Frontal cortex (tissue), 3 donors: ENCODE measurements at regions not wholly inside any gene's neighbourhood (a gene's known extent, or its start where the extent isn't known, plus 50 kb on each side); places are given as distances from the start of the nearest gene placed in this dataset.
"Not testable (repeated sequence)": the region's sequence is repeated elsewhere in the genome, so short reads cannot be mapped to it uniquely, and the experiment has no call there.

Source experiments
- DNase-seq, 2 donors: peaks; one replicate each; pipeline ENCODE4 v3.0.0; 2012; ENCODE audit warnings: low spot score in 2 of 2
- FAIRE-seq: peaks from 2 replicates; lab custom pipeline; 2012; peaks lifted over from hg19 to GRCh38; lab: Jason Lieb, UNC
- donor health status: control.
- donor health status: control.
- donor health status: control.

DNA sequence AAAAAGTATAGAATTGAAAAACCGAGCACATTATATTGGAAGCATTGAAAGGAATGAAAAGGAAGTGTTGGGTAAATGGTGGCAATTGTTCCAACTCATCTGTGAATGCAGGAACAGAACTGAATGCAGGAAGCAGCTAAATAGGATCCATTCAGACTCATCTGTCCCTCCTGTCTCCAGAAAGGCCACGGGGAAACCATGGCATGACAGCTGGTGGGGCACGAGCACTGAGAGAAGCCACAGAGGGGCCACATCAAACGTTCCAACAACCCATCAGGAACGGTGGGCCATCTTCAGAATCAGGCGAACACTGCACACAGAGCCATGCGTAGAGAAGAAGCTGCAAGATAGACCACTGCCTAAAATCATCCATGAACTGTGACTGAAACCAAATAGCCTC is 138.5 kb upstream of the SLC35G4 start:
- no peak for DNase-seq
- no peak for FAIRE-seq

DNA sequence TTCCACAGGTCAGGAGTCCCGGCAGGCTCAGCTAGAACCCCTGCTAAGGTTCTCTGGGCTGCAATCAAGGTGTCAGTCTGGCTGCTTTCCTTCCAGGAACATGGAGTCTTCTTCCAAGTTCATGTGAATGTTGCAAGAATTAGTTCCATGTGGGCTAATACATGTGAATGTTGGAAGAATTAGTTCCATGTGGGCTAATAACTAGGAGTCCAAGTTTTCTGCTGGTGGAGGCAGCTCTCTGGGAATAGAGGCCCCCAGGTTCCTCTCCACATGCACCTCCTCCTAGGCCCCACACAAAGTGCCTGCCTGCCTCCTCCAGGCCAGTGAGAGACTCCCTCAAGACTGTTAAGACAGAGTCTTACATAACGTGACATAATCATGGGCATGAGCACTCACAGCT is 140.8 kb upstream of the SLC35G4 start:
- FAIRE-seq (no peak), DNase-seq (no peak)

DNA sequence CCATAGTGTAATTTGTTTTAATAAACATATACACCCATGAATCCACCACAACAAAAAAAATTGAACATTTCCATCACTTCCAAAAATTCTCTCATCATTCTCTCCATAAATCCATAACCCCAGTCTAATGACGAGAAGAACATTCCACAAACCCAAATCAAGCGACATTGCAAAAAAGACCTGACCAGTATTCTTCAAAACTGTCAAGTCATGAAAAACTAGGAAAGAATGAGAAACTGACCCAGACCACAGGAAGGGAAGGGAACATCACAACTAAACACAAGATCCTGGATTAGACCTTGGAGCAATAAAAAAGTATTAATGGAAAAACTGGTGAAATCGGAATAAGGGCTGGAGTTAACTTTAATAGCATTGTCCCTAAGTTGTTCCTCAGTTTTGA is 141.3 kb upstream of the SLC35G4 start:
- no peak for DNase-seq
- FAIRE-seq, result no peak

DNA sequence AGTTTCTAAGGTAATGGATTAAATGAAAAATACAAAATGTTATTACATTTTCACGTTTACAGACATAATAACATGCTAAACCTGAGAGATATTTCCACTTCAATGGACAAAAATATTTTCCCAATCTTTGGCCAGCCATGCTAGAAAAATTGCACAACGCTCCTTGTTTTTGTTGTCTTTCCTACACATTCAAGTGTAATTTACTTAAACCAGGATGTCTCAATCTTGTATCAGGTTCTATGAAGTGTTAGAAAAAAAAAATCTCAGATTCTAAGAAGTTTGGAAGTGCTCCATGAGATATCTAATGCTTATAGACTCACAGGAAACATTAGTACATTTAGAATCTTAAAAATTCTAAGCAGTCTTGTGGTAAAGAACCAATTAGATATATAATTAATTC is 141.8 kb upstream of the SLC35G4 start:
- no peak for DNase-seq

DNA sequence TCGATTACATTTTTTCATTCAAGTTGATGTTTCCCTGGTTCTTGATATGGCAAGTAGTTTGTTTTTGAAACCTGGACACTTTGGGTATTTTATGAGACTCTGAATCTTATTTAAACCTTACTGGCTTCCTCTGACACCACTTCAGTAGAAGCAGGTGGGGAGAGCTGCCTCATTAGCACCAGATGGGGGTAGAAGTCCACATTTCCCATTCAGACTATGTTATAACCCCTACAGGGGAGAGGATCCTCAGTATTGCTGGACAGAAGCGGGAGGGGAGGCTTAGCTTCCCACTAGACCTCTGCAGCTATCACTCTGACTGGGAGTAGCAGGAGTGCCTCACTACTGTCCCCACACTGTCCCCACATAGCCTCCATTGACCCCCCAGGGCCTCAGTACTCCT is 145.3 kb upstream of the SLC35G4 start:
- DNase-seq (no peak), FAIRE-seq (no peak)

More for the DNA sequence above, 141.8 kb upstream of the SLC35G4 start:
- no peak for FAIRE-seq

DNA sequence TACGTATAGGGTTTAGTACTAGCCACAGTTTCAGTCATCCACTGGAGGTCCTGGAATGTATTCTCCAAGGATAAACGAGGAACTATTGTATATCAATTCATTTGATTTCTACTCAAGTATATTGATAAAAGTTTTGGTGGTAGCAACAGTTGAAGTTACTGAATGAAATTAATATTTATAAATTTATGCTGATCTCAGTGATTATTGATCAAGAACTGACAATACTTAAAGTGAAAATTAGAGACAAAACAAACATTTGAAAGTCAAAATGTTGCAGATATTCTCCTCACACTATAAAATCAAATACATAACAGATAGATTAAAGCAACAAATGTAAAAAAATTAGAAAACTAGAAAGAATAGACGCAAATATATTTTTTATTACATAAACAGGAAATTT is 150.9 kb upstream of the SLC35G4 start:
- peak; percentile 66 for FAIRE-seq
- DNase-seq, result no peak

DNA sequence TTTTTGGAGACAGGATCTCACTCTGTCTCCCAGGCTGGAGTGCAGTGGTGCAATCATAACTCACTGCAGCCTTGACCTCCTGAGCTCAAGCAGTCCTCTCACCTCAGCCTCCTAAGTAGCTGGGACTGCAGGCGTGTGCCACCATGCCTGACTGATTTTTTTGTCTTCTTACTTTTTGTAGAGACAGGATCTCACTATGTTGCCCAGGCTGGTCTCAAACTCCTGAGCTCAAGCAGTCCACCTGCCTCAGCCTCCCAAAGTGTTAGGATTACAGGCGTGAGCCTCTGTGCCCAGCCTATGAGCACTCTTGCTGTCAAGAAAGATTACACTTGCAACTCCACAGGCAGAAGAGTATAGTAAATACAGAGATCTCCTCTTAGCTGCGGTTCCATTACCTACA is 151.5 kb upstream of the SLC35G4 start:
- not testable (repeated sequence) for DNase-seq, FAIRE-seq

DNA sequence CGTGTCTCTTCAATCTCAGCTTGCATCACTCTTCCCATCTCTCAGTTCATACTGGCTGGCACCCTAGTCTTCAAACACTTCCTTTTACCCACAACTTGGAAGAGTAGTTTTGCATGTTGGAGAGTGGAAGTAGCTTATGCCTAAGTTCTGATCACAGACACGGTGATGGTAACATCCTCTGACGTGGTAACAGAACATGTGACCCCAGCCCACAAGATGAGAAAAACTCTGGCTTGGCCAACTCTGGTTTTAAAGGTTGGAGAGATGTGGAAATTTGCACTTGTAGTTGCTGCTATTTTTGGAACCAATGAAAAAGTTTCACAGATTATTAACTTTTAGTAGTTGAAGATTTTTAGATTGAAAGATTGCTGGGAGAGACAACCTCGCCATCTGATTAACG is 155.4 kb upstream of the SLC35G4 start:
- DNase-seq (no peak), FAIRE-seq (no peak)

DNA sequence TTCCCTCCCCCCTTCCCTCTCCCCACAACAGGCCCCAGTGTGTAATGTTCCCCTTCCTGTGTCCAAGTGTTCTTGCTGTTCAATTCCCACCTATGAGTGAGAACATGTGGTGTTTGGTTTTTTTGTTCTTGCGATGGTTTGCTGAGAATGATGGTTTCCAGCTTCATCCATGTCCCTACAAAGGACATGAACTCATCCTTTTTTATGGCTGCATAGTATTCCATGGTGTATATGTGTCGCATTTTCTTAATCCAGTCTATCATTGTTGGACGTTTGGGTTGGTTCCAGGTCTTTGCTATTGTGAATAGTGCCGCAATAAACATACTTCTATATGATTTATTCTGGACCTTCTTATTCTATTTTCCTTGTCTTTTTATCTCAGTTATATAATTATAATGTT is 165.2 kb upstream of the SLC35G4 start:
- FAIRE-seq, DNase-seq: not testable (repeated sequence)

DNA sequence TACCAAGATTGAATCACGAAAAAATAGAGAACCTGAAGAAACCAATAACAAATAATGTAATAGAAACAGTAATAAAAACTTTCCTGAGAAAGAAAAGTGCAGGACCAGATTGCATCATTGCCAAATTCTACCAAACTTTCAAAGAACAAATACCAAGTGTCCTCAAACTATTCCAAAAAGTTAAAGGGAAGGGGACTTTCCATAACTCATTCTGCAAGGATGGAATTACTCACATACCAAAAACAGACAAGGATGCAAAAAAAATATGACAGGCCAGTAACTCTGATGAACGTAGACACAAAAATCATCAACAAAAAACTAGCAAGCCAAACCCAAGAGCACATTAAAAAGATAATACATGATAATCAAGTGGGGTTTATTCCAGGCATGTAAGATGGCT is 172.3 kb upstream of the SLC35G4 start:
- DNase-seq (no peak), FAIRE-seq (no peak)

DNA sequence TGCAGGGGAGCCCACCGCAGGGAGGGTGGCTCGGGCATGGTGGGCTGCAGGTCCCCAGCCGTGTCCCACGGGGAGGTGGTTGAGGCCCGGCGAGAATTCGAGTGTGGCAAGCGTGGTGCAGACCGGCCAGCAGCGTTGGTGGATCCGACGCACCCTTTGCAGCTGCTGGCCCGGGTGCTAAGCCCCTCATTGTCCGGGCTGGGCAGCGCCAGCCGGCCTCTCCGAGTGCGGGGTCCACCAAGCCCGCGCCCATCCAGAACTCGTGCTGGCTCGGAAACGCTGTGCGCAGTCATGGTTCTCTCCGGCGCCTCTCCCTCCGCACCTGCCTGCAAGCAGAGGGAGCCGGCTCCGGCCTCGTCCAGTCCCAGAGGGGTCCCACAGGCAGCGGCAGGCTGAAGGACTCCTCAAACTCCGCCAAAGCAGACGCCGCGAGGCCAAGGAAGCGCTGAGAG is 177.0 kb upstream of the SLC35G4 start:
- FAIRE-seq (no peak), DNase-seq (no peak)

DNA sequence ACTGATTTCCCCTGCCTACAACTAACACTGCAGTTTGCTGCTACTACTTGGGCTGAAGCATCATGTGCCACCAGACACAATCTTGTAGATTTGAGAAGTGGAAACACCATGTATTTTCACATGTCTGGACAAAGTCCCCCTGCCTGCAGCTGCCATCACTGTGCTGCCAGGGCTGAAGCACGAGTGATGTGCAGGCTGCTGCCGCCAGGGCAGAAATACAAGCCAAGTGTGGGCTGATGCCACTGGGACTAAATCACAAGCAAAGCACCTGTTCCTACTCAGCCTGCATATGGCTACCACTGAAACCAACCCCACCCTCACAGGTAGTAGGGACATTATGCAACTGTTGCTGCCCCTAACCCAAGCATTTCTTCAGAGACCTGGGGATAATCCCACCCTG is 179.5 kb upstream of the SLC35G4 start:
- no peak for DNase-seq
- no peak for FAIRE-seq

DNA sequence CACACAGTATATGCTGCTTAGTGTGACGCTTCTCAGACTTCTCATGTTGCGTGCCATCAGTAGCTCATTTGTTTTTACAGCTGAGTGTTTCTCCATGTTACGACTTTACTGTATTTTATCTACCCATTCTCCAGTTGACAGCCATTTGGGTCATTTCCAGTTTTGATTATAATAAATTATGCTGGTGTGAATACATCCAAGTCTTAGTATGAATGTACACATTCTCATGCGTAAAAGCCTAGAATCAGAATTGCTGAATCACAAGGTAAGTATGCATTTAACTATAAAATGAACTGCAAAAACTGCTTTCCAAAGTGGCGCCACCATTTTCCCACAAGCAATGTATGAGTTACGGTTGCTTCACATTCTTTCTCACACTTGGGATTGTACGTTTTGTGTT is 184.2 kb upstream of the SLC35G4 start:
- no peak for FAIRE-seq
- DNase-seq, result no peak

DNA sequence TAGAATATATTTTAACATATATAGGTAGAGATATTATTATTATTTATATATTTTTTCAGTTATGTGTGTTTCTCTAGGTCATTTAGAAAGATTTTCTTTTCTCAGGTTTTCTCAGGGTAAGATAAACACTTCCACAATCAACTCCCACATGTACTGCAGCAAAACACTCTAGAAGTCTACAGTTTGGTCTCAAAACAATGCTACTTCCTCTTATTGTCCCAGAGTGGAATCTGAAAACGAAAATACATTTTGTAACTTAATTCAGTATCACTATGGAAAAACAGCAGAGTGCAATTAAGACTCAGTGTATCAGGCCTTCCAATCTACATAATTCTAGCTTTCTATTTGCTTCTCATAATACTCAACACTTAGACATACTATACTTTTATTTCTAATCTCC is 190.1 kb upstream of the SLC35G4 start:
- DNase-seq, result no peak
- FAIRE-seq, result no peak

DNA sequence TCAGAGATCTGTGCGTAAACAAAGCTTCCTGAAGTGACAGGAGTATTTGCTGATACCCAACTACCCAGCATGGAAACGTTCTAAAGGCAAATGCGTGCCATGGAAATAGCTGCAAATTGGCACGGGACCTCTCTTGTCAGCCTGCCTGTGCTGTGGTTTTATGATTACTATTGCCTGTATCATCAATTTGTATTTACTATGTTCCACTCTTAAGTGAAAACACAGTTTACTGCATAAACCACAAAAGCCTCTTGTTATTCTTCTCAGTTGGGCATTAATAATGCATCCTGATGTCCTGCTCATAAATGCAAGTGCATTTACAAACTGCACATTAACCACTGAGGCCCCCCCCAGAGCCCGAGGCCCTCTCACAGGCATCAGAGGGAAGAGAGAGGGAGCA is 196.6 kb upstream of the SLC35G4 start:
- DNase-seq (no peak), FAIRE-seq (no peak)

DNA sequence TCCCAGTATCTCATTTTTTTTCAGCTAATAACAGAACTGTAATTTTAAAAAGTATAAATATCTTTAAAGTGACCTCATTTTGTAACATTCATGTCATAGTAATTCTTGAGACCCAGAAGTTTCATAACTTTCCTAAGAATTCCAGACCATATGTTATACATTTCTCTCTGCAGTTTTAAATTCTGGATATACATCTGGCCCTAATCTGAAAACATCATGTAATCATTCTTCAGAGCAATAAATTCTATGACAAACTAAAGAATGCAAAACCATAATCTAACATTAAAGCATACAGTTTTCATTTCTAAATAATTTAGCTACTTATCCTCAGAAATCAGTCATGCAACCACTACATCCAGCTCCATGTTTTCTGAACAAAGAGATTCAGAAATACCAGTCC is 198.3 kb upstream of the SLC35G4 start:
- DNase-seq, result no peak
- FAIRE-seq, result no peak

DNA sequence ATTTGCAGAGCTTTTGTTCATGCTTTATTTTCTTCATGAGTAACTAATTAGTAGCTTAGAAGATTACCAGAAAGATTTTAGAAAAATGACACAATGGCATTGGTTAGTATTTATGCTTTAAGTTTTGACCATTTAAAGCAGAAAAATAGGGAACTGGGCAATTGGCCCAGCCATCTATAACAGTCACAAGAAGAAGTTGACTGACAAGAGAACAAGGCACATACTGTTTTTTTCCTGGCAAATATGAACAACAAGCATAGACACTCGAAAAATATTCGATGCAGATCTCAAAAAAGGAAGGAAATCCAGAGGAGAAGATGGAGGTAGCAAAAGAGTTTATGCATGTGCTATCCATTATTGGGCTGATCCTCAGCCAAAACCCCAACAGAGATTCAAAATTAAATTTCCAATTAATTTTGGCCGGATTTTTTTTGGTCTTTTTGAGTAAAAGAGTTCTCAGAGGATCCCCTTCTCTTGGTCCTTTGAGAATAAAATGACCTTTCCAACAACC is 200.8 kb upstream of the SLC35G4 start:
- FAIRE-seq, result no peak
- no peak for DNase-seq

DNA sequence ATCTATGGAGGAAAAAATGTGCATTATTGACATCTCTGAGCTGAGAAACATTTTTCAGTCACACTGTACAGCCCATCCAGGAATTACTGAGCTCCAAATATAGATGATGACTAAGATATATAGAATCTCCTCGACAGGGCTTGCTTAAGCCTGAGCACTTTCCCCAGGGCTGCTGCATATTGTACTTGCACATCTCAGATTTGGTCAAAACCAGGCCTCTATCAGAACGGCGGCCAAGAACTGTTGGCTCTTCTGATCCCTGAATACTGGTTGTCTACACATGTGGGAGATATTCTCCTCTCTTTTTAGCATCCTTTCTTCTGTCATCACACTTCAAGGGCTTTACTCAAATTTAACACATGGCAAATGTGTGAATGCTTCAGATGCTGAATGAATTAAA is 201.5 kb upstream of the SLC35G4 start:
- DNase-seq, result no peak
- no peak for FAIRE-seq

DNA sequence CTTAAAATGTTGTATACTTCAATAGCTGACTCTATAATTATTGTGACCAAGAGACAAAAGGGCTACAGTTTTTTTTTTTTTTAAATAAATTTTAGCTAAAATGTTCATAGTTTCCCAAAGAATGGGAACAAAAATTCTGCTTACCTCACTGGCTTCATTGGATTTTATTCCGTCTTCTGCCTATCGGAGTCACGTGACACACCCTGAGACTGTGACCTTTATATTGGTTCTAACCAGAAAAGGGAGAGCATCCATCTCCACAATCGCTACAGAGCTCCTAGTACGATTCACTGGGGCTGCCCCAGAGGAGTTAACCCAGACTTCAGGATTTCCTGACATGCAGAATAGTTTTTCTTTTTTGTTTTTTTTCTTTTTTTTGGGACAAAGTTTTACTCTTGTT is 203.6 kb upstream of the SLC35G4 start:
- no peak for FAIRE-seq
- DNase-seq, result no peak

DNA sequence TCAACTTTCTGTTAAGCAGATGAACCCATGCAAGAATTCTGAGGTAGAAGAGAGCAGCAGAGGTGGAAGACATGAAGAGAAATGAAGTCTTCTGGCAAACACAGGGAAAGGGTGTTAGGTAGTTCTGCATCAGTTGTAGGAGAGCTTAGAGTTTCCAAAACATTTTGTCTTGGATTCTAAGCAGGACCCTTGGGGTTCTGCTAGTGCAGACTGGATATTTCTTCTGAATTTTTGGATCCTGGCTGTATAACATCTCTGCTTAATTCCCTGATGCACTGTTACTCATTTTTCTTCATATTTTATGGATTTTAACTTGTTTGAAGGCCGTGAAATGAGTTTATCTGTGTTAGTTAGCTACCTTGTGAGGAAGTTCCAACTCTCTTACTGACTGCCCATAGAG is 208.7 kb upstream of the SLC35G4 start:
- DNase-seq (no peak), FAIRE-seq (no peak)

DNA sequence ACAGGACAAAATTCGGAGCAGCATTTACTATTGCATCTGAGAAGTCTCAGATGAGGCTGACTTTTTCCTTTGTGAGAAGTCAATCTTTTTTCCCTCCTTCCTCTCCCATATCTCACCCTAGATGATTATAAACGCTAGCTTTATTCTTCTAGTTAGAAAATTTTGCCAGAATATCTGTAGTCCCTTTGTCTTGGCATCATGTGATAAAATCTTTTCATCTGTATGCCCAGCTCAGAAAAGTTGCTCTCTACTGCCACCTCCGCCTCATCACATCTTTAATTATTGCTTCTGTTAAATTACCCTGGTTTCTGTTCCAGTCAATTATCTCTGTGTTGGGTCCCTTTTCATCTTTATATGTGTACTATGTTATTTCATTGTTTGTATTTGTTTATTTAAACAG is 210.8 kb upstream of the SLC35G4 start:
- no peak for FAIRE-seq

DNA sequence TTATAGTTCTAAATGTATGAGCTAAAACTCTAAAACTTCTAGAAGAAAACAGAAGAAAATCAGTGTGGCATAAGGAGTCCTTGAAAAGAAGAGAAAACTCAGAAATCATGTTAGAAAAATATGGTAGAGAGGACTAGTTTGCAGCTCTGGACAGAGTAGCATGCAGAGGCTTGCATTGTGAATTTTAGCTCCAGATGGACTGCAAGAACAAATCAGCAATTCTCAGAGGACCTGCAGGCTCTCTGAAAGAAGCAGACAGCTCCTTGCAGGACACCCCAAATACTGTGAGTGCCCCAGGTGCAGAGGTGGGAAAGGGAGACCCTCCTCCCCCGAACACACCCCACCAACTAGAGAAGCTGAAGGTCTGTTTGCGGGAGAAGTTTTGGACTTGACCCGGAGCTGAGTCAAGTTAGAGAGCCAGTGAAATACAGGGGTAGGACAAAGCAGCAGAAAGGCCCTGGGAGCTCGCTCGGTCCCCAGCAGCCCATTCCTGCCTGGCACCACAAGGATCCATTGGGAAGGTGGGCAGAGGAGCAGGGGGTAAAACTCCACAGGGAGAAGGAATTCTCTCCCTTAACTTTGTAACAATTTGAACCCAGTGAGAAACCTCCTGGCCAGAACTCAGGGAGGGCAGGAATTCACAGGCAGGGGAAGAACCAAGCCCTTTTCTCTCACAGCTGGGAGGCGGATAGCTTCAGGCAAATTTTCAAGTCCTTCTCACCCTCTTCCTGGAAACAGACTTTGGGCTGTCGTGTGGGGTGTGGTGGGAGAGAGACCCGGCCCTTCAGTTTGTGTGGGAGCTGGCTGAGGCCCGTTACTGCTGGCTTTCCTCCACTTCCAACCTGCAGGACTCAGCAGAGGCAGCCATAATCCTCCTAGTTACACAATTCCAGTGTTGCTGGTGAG is 216.2 kb upstream of the SLC35G4 start:
- FAIRE-seq (no peak), DNase-seq (no peak)

More for the DNA sequence above, 210.8 kb upstream of the SLC35G4 start:
- no peak for DNase-seq
